Hepatic stellate cell (primary cell): ENCODE measurements at regions not wholly inside any gene's neighbourhood (a gene's known extent, or its start where the extent isn't known, plus 50 kb on each side); places are given as distances from the start of the nearest gene placed in this dataset.

Experiments used
- DNase-seq: peaks from one replicate; pipeline ENCODE4 v3.0.0; 2011; ENCODE audit warnings: low spot score

DNA sequence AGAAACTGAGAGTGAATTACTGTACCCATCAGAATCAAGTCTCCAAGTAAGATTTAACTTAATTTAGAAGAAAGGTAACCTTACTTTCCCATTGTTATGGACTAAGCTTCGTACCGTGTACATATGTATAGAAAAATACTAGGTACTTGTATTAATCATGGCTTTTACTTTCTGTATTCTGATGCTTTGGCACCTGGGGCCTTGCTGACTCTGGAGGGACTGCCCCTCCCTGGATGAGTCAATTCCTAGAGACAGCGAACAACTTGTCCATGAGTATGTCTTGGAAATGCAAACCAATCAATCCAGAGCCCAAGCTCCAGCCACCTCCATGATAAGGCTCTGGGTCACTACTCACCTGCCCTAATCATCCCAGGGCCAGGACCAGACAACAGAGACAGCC lies 50.0 kb upstream of the DGKG start:
- no peak for DNase-seq
